CD4-positive, alpha-beta T cell treated with Interleukin-15 for 1 hour (primary cell): ENCODE measurements at regions not wholly inside any gene's neighbourhood (a gene's known extent, or its start where the extent isn't known, plus 50 kb on each side); places are given as distances from the start of the nearest gene placed in this dataset.

Source experiments
- DNase-seq: peaks from one replicate; pipeline ENCODE4 v3.0.0-alpha.2; 2020

GRCh38 chr1:24999426-24999825, 69.3 kb upstream of the RUNX3 start:
- DNase-seq = no peak

- DNase-seq = no peak
Measured at GRCh38 chr1:24998563-24999245, 68.6 kb upstream of the RUNX3 start.

GRCh38 chr1:24996983-24997893, 67.2 kb upstream of the RUNX3 start:
- DNase-seq = peak; percentile 61

GRCh38 chr1:24996456-24996855, 66.4 kb upstream of the RUNX3 start:
- DNase-seq = no peak

- no peak for DNase-seq
Measured at GRCh38 chr1:24995661-24996060, 65.6 kb upstream of the RUNX3 start.

GRCh38 chr1:24995140-24995539, 65.1 kb upstream of the RUNX3 start:
- no peak for DNase-seq

GRCh38 chr1:24993871-24994580, 64.0 kb upstream of the RUNX3 start:
- no peak for DNase-seq

GRCh38 chr1:24992761-24993211, 62.7 kb upstream of the RUNX3 start:
- no peak for DNase-seq

- no peak for DNase-seq
Measured at GRCh38 chr1:24992124-24992760, 62.2 kb upstream of the RUNX3 start.

- DNase-seq = no peak
Measured at GRCh38 chr1:24991697-24992096, 61.6 kb upstream of the RUNX3 start.

GRCh38 chr1:24990779-24991641, 60.9 kb upstream of the RUNX3 start:
- no peak for DNase-seq

GRCh38 chr1:24990136-24990535, 60.1 kb upstream of the RUNX3 start:
- no peak for DNase-seq

- no peak for DNase-seq
Measured at GRCh38 chr1:24989082-24989481, 59.0 kb upstream of the RUNX3 start.

GRCh38 chr1:24988558-24988912, 58.5 kb upstream of the RUNX3 start:
- DNase-seq = no peak

GRCh38 chr1:24987875-24988557, 57.9 kb upstream of the RUNX3 start:
- peak; percentile 42 for DNase-seq

- no peak for DNase-seq
Measured at GRCh38 chr1:24987424-24987823, 57.3 kb upstream of the RUNX3 start.

GRCh38 chr1:24986372-24986965, 56.4 kb upstream of the RUNX3 start:
- DNase-seq = no peak

- no peak for DNase-seq
Measured at GRCh38 chr1:24985737-24986136, 55.7 kb upstream of the RUNX3 start.

GRCh38 chr1:24984800-24985522, 54.9 kb upstream of the RUNX3 start:
- DNase-seq = peak; percentile 65

- no peak for DNase-seq
Measured at GRCh38 chr1:24984300-24984699, 54.2 kb upstream of the RUNX3 start.
